Spinal cord (tissue), 9 donors: ENCODE measurements at regions not wholly inside any gene's neighbourhood (a gene's known extent, or its start where the extent isn't known, plus 50 kb on each side); places are given as distances from the start of the nearest gene placed in this dataset.

Experiments
- DNase-seq, 6 donors: peaks; one replicate each; pipeline versions ENCODE4 v3.0.0 to v3.0.0-alpha.2; 2013 to 2015; ENCODE audit warnings: low spot score in 6 of 6, low read depth in 4 of 6
- H3K27ac ChIP-seq: one replicate; pipeline ENCODE4 v1.5.1; 2013; ENCODE audit warnings: low read depth, low read length, control low read depth
- H3K27me3 ChIP-seq: one replicate; pipeline ENCODE4 v1.6.1; 2013; ENCODE audit warnings: low read length; ENCODE audit not compliant: control insufficient read depth, insufficient read depth
- H3K36me3 ChIP-seq: one replicate; pipeline ENCODE4 v1.6.1; 2013; ENCODE audit warnings: low read length; ENCODE audit not compliant: control insufficient read depth, insufficient read depth
- H3K4me1 ChIP-seq: one replicate; pipeline ENCODE4 v1.6.1; 2013; ENCODE audit warnings: low read length; ENCODE audit not compliant: control insufficient read depth, insufficient read depth
- H3K4me3 ChIP-seq: one replicate; pipeline ENCODE4 v1.5.1; 2013; ENCODE audit warnings: low read depth, low read length, control low read depth
- H3K9me3 ChIP-seq: one replicate; pipeline ENCODE4 v1.6.1; 2013; ENCODE audit warnings: low read length; ENCODE audit not compliant: control insufficient read depth, insufficient read depth
- WGBS: methylation state at CpG from one replicate; pipeline ENCODE4 v1.1.5; 2013; ENCODE audit warnings: missing lambda C conversion rate; ENCODE audit not compliant: insufficient coverage; 5-methylcytosine and 5-hydroxymethylcytosine counted together
- donor health status: healthy.

DNA sequence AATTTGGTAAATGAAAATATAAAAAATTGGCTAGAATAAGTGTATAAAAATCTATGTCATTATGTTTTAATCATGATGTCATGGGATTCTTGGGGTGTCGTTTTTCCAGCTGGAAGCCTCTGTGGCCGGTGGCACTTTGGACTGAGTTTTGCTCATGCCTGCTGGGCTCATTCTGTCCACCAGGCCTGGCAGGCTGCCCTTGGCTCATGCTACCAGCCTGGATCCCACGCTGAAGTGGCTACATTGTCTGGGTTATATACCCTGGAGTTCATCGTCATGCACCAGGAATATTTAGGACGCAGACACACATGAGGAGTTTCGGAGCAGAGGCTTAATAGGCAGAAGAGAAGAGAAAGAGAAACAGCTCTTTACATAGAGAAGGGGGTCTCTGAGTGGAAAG lies 1913.7 kb upstream of the WWC1 start:
- Histone ChIP-seq H3K4me1 (no peaks in the 10 kb centered on the region), H3K4me3 (no peak overlapping the region), H3K9me3 (peaks cover 7% of the 10 kb centered on the region), H3K27ac (no peak overlapping the region), H3K27me3 (no peaks in the 10 kb centered on the region), H3K36me3 (no peaks in the 10 kb centered on the region)
- peak in 5 of 6 donors; percentile 39 to 82 (median 53) for DNase-seq
- 34% methylated on average over 5 of the region's 6 CpGs for WGBS

DNA sequence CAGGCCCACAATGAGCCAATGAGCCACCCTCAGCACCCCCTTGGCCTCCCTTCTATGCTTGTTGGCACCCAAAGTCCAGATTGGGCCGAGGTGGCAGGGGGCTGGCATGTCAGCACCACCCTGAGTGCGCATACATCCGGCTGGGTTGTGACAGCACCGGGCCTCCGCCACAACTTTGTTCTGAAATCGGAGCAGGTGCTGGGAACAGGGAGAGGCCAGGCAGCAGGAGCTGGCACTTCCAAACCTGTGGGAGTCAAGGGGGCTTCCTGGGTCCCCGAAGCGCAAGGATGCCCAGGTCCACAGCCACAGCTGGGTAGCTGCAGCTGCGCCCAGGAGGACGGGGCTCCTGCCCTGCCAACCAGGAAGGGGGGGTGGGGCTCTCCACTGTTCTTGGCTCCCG lies 1911.9 kb upstream of the WWC1 start:
- no peaks in the 10 kb centered on the region for H3K36me3 ChIP-seq
- WGBS = 92% methylated on average over 8 of the region's 11 CpGs

DNA sequence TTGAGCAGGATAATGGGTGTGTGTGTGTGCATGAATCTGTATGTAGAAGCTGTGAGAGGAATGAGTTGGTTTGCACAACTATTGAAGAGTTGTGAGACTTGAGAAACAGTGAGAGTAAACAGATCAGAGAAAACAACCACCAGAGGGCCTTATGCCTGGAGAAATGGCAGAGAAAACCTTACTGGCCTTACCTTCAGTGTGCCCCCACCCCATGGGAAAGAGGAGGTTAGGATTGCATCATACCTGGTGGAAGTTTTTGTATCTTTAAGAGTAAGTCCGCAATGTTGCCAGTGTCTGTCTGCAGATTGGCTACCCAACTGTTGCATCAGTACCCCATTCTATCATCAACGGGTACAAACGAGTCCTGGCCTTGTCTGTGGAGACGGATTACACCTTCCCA lies 1909.4 kb upstream of the WWC1 start:
- H3K27me3 ChIP-seq = no peaks in the 10 kb centered on the region
- DNase-seq = no peak
- no peaks in the 10 kb centered on the region for H3K4me1 ChIP-seq
- no peak overlapping the region for H3K4me3 ChIP-seq
- no peaks in the 10 kb centered on the region for H3K36me3 ChIP-seq
- peaks cover 7% of the 10 kb centered on the region for H3K9me3 ChIP-seq
- no peak overlapping the region for H3K27ac ChIP-seq
- WGBS = 89% methylated on average over 4 of the region's 4 CpGs

More for the DNA sequence above, 1911.9 kb upstream of the WWC1 start:
- Histone ChIP-seq H3K4me3 (no peak overlapping the region), H3K27me3 (no peaks in the 10 kb centered on the region), H3K9me3 (peaks cover 7% of the 10 kb centered on the region), H3K4me1 (no peaks in the 10 kb centered on the region), H3K27ac (no peak overlapping the region)
- DNase-seq = no peak

GRCh38 chr5:166398131-166398530 lies 1893.3 kb upstream of the WWC1 start:
- peak in 1 of 6 donors; percentile 82 for DNase-seq
- no peaks in the 10 kb centered on the region for H3K4me1 ChIP-seq
- H3K27me3 ChIP-seq = no peaks in the 10 kb centered on the region
- WGBS = no CpG with 5 or more reads among the region's 3 CpGs
- no peaks in the 10 kb centered on the region for H3K36me3 ChIP-seq
- no peaks in the 10 kb centered on the region for H3K9me3 ChIP-seq
- H3K4me3 ChIP-seq = no peak overlapping the region
- no peak overlapping the region for H3K27ac ChIP-seq

DNA sequence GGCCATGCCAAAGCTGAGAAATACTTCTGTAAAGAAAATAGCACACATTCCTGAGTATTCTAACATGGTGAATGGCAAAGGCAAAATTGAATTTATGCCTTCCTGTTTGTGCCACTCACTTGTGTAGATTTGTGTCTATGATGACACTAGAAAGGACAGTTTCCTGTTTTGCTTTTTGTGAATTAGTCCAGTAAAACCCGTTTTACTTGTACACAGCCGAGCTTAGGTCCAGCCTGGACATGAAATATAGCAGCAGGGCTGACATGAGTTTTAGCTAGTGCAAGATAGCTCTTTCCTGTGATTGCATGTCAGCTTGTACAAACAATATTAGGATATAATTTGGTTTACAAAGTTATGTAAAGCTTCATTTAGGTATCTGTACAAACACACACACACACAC lies 1891.7 kb upstream of the WWC1 start:
- Histone ChIP-seq H3K27me3 (no peaks in the 10 kb centered on the region), H3K4me1 (no peaks in the 10 kb centered on the region), H3K36me3 (no peaks in the 10 kb centered on the region), H3K4me3 (no peak overlapping the region), H3K9me3 (no peaks in the 10 kb centered on the region), H3K27ac (no peak overlapping the region)
- DNase-seq = no peak
- 57% methylated on average over 1 of the region's 2 CpGs for WGBS

DNA sequence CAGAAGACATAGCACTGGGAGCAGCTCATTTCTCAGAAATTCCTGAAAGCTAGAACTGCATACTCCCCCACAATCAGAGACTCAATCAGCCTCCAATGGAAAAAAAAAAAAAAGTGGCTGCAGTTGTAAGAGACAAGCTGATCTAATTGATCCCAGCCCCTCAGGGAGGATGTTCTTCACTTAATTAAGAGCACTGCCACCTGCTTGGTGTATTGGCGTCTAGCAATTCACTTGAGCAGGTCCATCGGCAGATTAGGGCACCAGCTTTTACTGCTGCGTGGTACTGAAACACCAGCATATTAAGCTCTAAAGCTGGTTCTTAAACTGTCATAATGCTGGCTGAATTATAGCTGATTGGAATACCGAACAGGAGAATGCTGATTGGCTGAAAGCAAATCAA lies 1890.1 kb upstream of the WWC1 start:
- no peaks in the 10 kb centered on the region for H3K4me1 ChIP-seq
- H3K36me3 ChIP-seq = no peaks in the 10 kb centered on the region
- H3K4me3 ChIP-seq = no peak overlapping the region
- no peaks in the 10 kb centered on the region for H3K27me3 ChIP-seq
- 69% methylated on average over 2 of the region's 4 CpGs for WGBS
- no peaks in the 10 kb centered on the region for H3K9me3 ChIP-seq
- no peak overlapping the region for H3K27ac ChIP-seq
- peak in 2 of 6 donors; percentile 24 to 85 for DNase-seq

- WGBS = 93% methylated on average over 9 of the region's 11 CpGs
- Histone ChIP-seq H3K27ac (no peak overlapping the region), H3K4me1 (no peaks in the 10 kb centered on the region), H3K4me3 (no peak overlapping the region), H3K36me3 (no peaks in the 10 kb centered on the region), H3K27me3 (no peaks in the 10 kb centered on the region), H3K9me3 (no peaks in the 10 kb centered on the region)
- no peak for DNase-seq
These were observed 1879.3 kb upstream of the WWC1 start for GRCh38 chr5:166412191-166412590.

GRCh38 chr5:166427211-166427610 lies 1864.2 kb upstream of the WWC1 start:
- Histone ChIP-seq H3K4me3 (no peak overlapping the region), H3K36me3 (no peaks in the 10 kb centered on the region), H3K27ac (no peak overlapping the region), H3K9me3 (no peaks in the 10 kb centered on the region), H3K27me3 (no peaks in the 10 kb centered on the region), H3K4me1 (no peaks in the 10 kb centered on the region)
- DNase-seq = no peak
- no CpG with 5 or more reads among the region's 3 CpGs for WGBS

GRCh38 chr5:166428264-166428803 lies 1863.1 kb upstream of the WWC1 start:
- no peak for DNase-seq
- WGBS = 60% methylated on average over 1 of the region's 2 CpGs
- Histone ChIP-seq H3K27ac (no peak overlapping the region), H3K4me3 (no peak overlapping the region), H3K4me1 (no peaks in the 10 kb centered on the region), H3K36me3 (no peaks in the 10 kb centered on the region), H3K9me3 (no peaks in the 10 kb centered on the region), H3K27me3 (no peaks in the 10 kb centered on the region)

DNA sequence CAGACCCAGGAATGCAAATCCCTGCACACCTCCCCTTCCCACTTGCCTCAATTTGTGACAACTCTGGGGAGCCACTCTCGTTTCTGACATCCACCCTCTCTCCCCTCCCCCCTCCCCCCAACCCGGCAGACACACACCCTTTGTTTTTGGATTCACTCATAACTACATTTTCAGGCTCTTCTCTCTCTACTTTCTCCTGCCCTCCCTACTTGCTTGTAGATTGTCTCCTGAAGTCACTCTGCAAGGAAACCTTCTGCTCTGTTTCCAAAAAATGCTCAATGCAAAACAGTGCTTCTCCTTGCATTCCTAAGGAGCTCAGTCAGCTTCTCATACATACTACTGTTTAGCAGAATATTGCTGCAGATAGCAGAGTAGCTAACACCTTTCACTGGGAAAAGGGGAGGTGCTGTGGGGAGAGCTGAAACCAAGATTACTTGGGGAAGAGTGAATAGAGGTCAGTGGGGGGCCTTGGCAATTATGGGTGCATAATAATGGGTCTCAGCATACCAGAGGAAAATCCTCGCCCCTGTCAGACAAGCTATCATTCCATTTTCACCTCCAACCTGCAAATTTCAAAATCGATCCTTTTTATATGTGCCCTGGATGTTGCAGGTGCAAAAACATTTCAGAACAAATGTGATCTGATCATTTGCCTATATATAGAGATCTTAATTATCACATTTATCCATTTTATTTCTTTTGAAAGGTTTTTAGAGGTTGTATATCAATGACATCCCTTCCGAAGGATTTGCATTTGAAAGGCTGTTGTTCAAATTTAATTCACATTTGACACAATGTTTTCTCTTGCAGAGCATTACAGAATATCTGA lies 1860.7 kb upstream of the WWC1 start:
- H3K36me3 ChIP-seq = no peaks in the 10 kb centered on the region
- no peak overlapping the region for H3K4me3 ChIP-seq
- 19% methylated on average over 2 of the region's 5 CpGs for WGBS
- no peaks in the 10 kb centered on the region for H3K9me3 ChIP-seq
- DNase-seq = peak in 1 of 6 donors; percentile 18
- no peaks in the 10 kb centered on the region for H3K4me1 ChIP-seq
- no peaks in the 10 kb centered on the region for H3K27me3 ChIP-seq
- no peak overlapping the region for H3K27ac ChIP-seq
